ENCODE measurements at regions not wholly inside any gene's neighbourhood (a gene's known extent, or its start where the extent isn't known, plus 50 kb on each side); places are given as distances from the start of the nearest gene placed in this dataset.

- no peak overlapping the region for H3K4me3 Mint-ChIP-seq
- no peak for ATAC-seq
- peak overlapping the region; percentile 34 for H3K27ac Mint-ChIP-seq
- DNase-seq (ENCODE audit: low spot score): no peak
- TF ChIP-seq E2F5 (CRISPR knock-in tag; IDR thresholded peaks at IDR 0.05) (no peak), ESRRA (CRISPR knock-in tag; IDR thresholded peaks at IDR 0.05; ENCODE audit: borderline replicate concordance) (no peak), CREB1 (CRISPR knock-in tag; IDR thresholded peaks at IDR 0.05) (no peak), KAT7 (CRISPR knock-in tag; IDR thresholded peaks at IDR 0.05; ENCODE audit: borderline replicate concordance) (no peak), PREB (CRISPR knock-in tag; IDR thresholded peaks at IDR 0.05; ENCODE audit: borderline replicate concordance) (no peak)
- POLR2A ChIA-PET: no interaction called here
- no peaks in the 10 kb centered on the region for H3K27me3 Mint-ChIP-seq (ENCODE audit: low read depth)
- peaks cover 5% of the 10 kb centered on the region for H3K9me3 Mint-ChIP-seq
- peaks cover 6% of the 10 kb centered on the region for H3K36me3 Mint-ChIP-seq
- CTCF ChIA-PET: interaction anchor here (0.9 kb wide), 1 partner anchor 259 kb away, joined by 3 read pairs; no protein-coding TSS in a partner anchor
- H3K4me1 Mint-ChIP-seq: peaks cover 38% of the 10 kb centered on the region
Measured at GRCh38 chr6:144364208-144364720, 79.1 kb downstream of the UTRN start.

- Mint-ChIP-seq H3K27me3 (ENCODE audit: low read depth) (no peaks in the 10 kb centered on the region), H3K36me3 (peaks cover 11% of the 10 kb centered on the region), H3K4me1 (peaks cover 38% of the 10 kb centered on the region), H3K4me3 (no peak overlapping the region), H3K27ac (peak overlapping the region; percentile 34; the same call in 1 of the 2 replicates), H3K9me3 (peaks cover 10% of the 10 kb centered on the region)
- ATAC-seq: no peak; the same call in 1 of the 2 replicates
- ChIA-PET POLR2A (no interaction called here), CTCF (interaction anchor here (0.9 kb wide), 1 partner anchor 260 kb away, joined by 3 read pairs; no protein-coding TSS in a partner anchor)
- TF ChIP-seq GRHL2 (CRISPR knock-in tag; IDR thresholded peaks at IDR 0.05; ENCODE audit: insufficient replicate concordance, severe bottlenecking) (no peak), ELF4 (CRISPR knock-in tag; IDR thresholded peaks at IDR 0.05; ENCODE audit: low read depth) (no peak), NR3C1 (CRISPR knock-in tag; conservative IDR thresholded peaks at IDR 0.05; ENCODE audit: low read depth) (no peak), CDX4 (CRISPR knock-in tag; IDR thresholded peaks at IDR 0.05; ENCODE audit: borderline replicate concordance) (no peak), SP1 (CRISPR knock-in tag; conservative IDR thresholded peaks at IDR 0.05) (no peak), ATF1 (CRISPR knock-in tag; IDR thresholded peaks at IDR 0.05) (no peak), ESRRA (CRISPR knock-in tag; IDR thresholded peaks at IDR 0.05; ENCODE audit: borderline replicate concordance) (no peak), ZNF281 (CRISPR knock-in tag; IDR thresholded peaks at IDR 0.05) (no peak), ZNF138 (CRISPR knock-in tag; conservative IDR thresholded peaks at IDR 0.05) (no peak), TCF7 (CRISPR knock-in tag; IDR thresholded peaks at IDR 0.05; ENCODE audit: low read depth) (no peak), CBFB (CRISPR knock-in tag; IDR thresholded peaks at IDR 0.05; ENCODE audit: low read depth) (no peak), FOXK1 (CRISPR knock-in tag; IDR thresholded peaks at IDR 0.05) (no peak), MXD4 (CRISPR knock-in tag; IDR thresholded peaks at IDR 0.05; ENCODE audit: borderline replicate concordance) (no peak), GTF2I (CRISPR knock-in tag; conservative IDR thresholded peaks at IDR 0.05) (no peak), NR1H2 (CRISPR knock-in tag; IDR thresholded peaks at IDR 0.05) (no peak), ZNF512 (CRISPR knock-in tag; IDR thresholded peaks at IDR 0.05; ENCODE audit: borderline replicate concordance) (no peak), ZNF671 (CRISPR knock-in tag; IDR thresholded peaks at IDR 0.05) (no peak), TP53 (CRISPR knock-in tag; IDR thresholded peaks at IDR 0.05) (no peak)
- no peak for DNase-seq (ENCODE audit: low spot score)
Measured at GRCh38 chr6:144364782-144365181, 79.6 kb downstream of the UTRN start.

All from WTC11 (cell line).